ENCODE measurements at regions not wholly inside any gene's neighbourhood (a gene's known extent, or its start where the extent isn't known, plus 50 kb on each side); places are given as distances from the start of the nearest gene placed in this dataset.

DNA sequence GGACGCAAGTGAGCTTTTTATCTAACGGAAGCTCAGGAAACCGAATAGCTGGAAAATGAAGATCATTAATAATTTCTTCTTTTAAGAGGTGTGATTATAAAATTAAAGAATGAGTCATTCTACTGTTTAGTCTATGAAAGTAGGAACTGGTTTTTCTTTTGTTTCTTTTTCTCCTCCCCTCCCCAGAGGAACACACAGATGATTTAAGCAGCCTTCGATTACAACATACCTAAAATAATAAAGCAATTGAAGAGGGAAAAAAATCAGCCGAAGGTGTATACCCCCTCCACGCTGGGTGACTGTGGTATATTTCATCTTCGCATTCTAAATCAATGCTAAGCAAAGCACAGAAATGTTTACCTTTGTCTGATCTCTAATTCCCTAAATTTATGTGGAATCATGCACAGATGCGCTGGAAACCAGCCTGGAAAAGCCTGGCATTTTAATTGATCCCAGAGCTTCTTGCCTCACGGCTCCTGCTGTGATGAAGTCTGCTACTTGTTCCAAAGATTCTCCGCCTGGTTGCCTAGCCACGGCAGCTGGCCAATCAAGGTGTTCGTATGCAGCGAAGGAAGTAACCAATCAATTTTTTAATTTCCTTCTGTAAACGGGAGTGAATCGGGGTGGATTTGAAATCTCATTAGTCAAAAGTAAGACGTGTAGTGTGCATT, 133.9 kb downstream of the FANCF start:
- no peak for DNase-seq

DNA sequence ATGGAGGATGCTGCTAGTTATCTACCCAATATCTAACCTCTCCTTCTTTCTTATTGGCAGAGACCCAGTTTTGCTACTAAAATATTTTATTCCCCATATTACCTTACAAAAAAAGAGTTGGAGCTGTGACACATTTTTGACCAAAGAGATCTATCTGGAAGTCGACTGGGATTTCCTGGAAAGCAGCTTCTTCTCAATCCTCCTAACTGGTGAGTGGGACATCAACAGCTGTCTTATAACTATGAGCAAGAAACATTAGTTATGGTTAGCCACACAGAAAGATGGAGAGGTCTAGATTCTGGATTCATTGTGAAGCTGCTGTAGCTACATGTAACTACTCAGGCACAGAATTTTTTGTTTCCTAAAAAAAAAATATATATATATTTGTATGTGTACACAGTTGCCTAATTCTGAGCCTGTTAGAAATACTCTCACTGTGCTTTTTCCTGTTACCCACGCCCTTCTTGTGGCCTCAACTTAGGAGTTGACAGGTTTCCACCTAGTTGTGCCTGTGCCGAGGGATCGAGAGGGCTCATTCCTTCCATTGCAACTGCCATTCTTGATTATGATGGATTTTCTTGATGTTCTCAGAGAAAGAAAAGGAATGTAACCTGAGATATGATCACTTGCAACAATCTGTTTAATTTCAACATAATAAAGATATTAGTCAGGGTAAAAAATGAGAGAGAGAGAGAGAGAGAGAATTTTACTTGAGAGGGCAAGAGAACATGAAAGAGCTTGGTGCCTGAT, 142.0 kb downstream of the SLC17A6 start:
- DNase-seq = no peak

DNA sequence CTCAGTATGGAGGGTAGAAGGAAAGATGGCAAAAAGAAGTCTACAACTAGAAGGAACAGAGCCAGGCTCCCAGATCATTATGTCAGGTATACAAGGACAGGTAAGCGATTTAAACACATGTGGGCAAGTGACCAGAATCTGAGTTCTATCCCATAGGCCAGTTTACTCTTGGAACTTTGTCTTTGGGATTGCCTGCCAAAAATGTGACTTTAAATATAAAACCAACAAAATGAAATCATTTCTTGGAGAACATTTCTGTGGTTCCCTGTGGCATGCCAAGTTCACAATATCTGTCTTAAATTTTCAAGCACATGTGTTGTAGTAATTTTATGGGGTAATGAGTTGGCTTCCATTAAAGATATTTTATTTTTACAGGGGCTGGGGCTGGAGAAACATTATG, 141.0 kb downstream of the SLC17A6 start:
- DNase-seq = no peak

DNA sequence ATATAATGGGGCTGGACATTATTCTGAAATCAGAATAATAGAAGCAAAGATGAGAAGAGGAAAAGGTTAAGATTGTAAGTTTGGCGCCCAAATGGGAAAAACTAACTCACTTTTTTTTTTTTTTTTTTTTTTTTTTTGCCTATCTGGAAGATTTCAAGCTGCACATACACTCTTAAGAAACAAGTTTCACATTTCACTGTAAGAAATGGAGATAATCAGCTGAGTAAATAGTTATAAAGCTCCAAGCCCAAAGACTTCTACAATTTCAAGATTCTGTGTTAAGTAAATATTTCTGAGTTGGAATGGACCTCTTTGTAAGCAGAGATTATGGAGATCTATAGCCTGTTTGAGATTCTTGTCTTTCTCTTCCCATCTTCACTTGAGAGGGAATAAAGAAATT, 140.0 kb downstream of the SLC17A6 start:
- DNase-seq = no peak

DNA sequence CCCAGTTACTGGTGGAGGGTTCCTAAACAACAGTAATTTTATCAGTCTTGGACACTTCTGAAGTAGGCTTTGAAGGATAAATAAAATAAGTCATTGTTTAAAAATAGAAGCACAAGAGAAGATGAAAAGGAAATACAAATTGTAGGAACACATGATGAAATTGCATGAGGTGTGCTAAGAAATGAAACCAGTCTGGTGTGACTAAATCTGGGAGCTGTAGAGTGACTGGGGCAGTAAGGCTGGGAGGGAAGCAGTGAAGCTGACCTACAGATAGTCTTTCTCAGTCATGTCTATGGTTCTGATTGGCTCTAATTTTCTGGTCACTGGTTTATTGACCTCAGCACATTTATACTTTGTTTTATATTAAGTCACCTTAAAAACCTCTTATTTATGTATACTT, 139.1 kb downstream of the SLC17A6 start:
- no peak for DNase-seq

DNA sequence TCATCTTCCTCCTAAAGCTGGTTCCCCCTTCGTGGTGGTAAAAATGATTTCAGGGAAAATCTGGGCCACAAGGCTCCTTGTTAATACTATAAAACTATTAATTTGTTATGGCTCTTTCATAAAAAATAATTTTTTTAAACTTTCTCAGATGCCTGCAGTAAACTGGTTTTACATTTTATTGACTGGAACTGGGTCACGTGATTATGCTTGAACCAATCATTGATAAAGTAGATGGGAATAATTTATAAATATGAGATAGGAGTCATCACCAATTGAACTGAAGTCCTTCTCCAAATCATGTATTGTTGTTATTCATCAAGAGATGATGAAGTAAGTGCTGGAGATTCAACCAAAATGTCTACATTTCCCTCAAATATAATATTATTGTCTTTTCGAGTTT, 138.4 kb downstream of the SLC17A6 start:
- no peak for DNase-seq

DNA sequence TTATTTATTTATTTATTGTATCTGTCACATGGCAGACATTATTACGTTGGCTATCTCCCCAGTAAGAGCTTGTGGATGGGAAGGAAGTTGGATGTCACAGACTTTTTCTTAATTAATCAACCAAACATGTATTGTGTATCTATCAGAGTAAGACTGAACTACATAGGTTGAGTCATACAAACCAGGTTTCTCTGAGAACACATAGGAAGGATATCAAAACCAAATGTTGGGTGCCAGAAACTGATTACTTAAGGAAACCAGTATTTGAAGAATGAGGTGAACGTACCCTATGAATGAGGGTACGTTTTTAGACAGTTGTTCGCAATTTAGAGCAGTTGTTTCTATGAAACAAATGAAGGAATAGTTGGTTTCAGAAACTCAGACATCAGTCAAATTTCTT, 136.4 kb downstream of the SLC17A6 start:
- no peak for DNase-seq

DNA sequence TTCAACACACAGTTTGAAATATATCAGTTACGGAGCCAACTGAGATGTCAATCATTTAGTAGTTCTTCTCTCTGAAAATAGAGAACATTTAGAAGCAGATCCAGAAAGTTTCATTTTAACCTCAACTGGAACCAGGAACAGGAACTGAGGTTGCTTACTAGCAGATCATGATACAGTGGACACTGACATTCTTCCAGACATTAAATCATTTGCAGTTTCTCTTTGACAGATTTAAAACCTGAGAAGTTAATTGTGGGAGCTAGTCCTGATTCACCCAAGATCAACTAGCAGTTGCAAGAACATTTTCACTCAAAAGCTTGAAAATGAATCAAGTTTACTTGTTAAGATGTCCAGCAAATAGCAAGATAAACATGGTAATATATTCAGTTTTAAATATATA, 135.4 kb downstream of the SLC17A6 start:
- no peak for DNase-seq

DNA sequence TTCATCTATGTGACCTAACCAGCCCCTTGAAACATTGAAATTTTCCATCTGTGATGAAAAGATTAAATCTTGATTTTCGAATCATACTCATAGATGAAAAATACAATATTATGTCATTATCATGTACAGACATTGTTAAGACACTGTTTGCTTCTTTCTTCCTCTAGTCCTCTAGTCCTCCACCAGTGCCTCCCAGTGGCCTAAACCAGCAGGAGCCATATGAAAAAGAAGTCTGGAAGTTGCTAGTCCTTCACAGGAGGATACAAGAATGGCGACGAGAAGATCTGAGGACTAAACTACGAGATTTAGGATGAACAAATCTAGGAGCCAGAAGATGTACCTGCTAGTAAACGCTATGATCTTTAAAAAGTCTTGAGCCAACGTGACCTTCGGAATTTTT, 134.1 kb downstream of the SLC17A6 start:
- no peak for DNase-seq

DNA sequence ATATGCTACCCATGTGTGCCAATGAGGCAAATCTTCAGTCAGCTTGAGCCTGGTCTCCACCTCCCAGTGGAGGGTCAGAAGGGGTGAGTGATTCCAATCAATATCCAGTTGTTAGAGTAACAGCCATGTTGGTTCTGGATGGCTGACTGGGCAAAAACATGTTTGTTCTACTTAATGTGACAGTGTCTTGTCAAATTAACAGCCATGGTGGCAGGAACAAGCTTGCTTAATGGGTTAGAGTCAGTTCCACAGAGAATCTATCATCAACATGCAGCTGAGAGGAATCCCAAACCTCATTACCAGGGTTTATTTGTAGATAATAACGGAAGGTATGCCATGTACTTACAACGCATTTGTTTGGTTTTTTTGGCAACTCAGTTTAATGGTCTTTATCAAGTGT, 133.2 kb downstream of the SLC17A6 start:
- DNase-seq = no peak

DNA sequence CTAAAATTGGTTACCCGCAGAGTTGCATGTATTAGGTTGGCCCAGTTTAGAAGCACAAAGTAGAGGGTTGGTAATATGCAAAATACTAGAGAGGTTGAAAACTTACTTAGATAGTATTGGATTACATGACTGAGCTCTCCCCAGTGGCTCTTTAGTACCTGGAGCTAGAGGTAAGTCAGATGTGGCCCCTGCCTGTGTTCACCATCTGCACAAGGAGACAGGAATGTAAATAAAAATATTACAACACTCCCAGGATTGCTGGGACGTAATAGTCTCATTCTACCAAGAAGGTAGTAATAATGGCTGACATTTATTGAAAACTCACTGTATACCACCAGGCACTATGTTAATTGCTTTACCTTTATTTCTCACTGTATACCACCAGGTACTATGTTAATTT, 129.6 kb downstream of the SLC17A6 start:
- DNase-seq = no peak

DNA sequence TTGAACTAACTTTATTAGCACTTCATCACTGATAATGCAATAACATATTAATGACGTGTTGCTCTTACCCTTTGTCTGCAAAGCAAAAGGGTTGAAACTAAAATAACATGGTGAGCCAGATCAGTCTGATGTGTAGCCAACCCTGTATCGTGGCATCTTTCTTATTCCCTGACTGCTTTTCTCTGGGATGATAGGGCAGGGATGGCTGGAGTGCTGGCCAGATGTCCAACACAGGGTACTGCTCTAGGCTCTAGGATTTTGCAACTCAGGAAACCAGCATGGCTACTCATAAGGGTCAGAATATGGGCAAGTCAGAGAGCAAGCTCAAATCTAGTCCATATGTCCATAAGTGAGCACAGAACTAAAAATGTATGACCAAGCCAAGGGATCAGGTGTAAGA, 129.1 kb downstream of the SLC17A6 start:
- no peak for DNase-seq

DNA sequence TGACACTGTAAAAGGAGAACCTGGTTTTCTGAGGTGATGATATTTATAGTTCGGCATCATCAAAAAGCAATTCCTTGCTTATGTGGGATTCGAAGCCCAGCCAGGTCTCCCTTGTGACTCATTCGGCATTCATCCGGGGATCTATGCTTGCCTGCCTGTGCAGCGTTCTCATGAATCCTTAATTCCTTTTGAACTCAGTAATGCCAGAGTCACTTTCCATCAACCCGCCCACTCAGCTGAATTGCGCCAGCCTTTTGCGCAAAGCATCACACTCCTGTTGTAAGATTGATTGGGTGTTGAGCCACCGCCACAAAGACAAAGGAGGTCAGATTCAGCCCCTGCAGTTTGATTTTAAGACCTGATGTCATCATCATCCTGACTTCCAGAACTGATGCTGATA, 128.6 kb downstream of the SLC17A6 start:
- DNase-seq = no peak

DNA sequence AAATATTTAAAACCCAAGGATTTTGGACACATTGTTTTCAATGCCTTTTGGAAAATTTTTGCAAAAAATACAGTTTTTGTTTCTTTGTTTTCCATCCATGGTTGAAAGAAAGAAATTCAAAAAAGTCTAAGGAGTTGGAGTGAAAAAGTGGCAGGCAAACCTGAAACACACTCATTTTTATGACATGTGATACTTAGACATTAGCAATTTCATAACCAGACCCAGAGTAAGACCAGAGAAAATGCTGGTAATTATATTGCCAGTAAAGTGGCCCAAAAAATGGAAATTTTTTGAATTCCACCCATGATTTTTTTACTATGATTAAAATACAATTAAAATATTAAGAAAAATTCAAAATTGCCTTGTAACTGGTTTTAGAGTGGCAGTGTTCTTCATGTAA, 128.2 kb downstream of the SLC17A6 start:
- no peak for DNase-seq

DNA sequence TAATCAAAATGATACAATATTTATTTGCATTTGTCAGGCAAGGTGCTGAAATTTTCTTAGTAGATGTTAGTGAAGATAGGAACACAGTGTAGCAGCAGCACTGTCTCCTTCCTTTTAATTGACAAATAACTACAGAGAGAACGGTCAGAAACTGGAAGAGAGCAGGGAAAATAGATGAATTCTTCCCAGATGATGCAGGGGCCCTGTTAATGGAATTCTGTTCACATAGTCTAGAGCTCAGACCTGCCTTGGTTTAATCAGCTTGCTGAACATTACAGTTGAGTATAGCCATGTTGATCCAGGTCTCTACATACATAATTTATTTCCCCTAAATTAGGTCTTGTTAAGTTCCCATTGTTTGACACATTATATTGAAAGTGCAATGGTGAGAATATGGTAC, 127.4 kb downstream of the SLC17A6 start:
- no peak for DNase-seq

DNA sequence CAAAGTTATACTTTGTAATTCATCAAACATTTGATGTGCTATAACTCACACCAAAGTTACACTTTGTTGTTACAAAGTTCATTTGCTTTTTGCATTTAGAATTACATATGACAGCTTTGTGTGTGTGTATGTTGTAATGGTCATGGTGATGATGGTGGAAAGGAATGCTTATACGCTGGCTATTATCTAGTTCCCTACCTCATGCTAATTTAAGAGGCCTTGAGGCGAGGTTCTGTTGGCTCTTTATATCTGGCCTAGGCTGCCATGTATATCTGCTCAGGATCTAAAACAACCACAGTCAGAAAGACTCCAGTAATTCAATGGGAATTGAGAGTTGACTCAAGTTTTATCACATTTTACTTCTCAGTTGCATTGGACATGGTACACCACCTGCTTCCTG, 123.4 kb downstream of the SLC17A6 start:
- DNase-seq = no peak

DNA sequence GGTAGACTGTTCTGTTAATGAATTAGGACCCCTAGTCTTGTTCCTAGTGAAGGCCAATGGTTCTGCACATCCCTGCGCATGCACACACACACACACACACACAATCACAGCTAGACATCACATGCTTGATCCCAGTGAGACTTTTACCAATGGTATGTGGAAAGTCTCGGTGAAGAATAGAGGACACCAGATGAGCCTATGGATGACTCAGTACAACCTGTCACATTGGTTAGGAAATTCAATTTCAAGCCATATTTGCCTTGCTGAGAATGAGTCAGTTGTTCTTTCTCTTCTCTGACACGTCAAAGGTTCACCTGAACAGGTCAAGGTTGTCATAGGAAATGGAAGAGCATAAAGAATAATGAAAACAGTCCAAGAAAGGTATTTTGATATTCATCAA, 122.0 kb downstream of the SLC17A6 start:
- no peak for DNase-seq

DNA sequence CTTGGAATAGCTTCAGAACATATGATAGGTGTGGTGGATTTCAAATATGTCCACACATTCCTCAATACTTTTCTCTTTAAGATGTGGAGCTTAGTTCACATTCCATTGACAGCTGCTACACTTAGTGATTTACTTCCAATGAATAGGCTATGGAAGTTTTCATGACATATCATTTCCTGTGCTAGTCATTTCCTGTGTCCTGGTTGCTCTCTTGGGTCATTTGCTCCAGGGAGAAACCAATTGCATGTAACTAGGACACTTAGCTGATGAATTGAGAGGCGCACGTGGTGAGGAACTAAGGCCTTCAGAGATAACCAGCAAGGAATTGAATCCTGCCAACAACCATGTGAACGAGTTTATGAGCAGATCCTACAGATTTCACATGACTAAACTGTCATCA, 120.9 kb downstream of the SLC17A6 start:
- no peak for DNase-seq

DNA sequence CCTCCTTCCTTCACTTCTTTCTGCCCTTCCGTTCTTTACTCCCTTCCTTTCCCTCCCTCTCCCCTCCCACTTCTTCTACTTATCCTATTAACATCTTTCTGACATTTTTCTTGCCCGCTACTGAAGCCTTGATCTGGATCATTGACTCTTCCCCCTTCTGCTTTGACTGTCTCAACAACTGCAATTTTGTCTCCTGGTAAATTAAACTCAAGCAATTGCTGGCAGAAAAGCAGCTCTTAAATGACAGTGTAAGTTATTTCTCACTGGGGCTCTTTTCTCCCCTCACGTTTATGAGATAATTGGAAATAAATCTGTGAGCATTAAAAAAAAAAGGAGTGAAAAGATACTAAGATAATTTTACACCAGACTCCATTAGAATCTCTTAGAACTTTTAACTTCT, 120.0 kb downstream of the SLC17A6 start:
- no peak for DNase-seq

DNA sequence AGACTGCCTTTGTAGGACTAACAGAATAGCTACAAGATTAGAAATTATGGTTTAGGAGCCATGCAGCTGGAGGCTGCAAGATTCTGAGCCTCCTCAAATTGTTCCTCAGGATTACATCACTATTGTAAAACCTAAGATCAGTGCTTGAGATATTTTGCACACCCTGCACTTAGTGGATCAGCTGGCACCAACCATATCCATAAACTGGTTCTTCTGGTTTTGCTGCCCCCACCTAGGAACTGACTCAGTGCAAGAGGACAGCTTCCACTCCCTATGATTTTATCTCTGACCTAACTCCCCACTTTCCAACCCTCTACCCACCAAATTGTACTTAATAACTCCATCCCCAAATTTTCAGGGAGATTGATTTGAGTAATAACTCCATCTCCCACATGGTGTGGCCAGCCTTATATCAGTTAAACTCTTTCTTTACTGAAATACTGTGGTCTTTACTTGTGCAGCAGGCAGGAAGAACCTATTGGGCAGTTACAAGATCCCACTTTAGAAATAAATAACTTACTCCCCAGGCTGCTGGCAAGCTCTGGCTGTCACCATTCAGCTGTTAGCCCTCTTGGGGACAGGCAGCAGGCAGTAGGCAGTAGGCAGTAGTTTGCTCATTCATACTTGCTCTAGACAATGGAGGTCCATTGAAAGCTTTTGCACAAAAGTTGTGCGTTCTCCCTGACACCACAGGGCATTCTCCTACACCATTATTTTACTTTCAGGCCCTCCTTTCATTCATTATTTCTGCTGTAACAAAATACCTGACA, 119.0 kb downstream of the SLC17A6 start:
- no peak for DNase-seq

DNA sequence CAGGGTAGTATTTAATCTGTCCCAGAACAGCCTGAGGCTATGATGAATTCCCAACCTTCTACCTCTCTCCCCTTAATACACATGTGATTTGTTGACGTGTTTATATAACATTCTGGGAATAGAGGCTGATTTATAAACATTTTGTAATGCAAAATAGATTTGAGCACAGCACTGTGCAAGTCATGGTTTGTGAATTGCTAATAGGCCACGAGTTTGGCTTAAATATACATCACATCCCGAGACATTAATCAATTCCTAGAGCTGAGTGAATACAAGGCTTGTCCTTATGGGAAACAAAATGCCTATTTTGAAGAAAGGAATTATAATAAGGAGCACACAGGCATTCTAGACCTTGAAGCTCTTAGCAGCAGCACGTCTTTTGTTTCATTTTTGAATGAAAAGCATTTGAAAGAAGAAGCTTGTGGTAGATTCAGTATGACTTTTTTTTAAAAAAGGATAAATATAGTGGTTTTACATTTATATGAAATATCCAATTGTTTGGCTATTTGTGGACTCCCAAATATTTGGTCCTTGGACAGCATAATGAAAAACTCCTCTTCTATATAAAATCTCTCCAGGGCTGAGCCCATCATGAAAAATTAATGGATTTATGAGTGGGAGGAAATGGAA, 116.4 kb downstream of the SLC17A6 start:
- DNase-seq = no peak

DNA sequence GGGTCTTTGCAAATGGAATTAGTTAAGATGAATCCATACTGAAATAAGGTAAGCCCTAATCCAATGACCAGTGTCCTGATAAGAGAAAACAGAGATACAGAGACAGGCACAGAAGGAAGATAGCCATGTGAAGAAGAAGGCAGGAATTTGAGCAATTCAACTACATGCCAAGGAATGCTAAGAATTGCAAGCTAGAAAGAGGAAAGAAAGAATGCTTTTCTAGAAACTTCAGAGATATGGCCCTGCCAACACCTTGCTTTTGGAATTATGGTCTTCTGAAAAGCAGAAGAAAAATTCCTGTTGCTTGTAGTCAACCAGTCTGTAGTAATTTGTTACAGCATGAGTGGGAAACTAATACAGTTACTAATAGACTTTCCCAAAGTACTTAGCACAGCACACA, 111.3 kb downstream of the SLC17A6 start:
- DNase-seq = no peak

DNA sequence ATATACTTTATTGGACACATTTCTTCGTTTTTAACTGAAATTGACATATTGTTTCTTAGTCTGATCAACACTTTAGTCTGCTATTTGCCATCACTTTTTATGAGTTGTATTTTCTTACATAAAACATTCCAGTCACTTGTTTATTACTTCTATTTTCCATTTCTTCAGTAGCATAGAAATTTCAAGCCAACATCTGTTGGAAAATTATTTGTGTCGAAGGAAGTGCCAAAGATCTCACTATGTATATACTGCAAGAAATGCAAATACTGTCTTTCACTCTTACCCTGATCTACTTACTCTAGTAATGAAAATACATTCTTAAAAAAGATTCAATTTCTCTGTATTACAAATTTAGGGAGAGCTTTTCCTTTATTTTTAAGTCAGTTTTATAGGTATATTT, 105.9 kb downstream of the SLC17A6 start:
- no peak for DNase-seq

DNA sequence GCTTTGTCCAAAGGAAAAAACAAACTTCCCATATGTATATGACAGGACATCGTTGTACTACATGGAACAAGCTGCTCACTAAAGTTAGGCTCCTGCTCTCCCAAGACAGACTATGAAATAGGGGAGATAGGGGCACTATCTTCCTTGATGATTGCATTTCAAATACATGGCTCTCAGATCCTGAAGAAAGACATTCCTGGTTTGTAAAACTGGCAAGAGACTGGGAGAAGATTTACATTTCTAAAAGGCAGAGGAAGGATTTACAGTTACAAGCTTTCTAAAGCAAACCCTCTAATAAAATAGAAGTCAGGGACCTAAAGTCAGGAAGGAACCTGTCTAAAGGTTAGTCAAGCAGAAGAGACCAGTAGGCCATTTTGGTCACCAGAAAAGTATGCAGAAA, 103.7 kb downstream of the SLC17A6 start:
- no peak for DNase-seq

Data from activated CD4-positive, alpha-beta T cell treated with anti-CD3 and anti-CD28 coated beads, Interleukin-2, amount 50 U/mL, for 4 hours (primary cell).